Naive B cell (primary cell): ENCODE measurements at regions not wholly inside any gene's neighbourhood (a gene's known extent, or its start where the extent isn't known, plus 50 kb on each side); places are given as distances from the start of the nearest gene placed in this dataset.
"Not testable (repeated sequence)": the region's sequence is repeated elsewhere in the genome, so short reads cannot be mapped to it uniquely, and the experiment has no call there.

Experiments
- ATAC-seq, 2 donors: fragments of 150-1000 bp; cut with Tn5 transposase; 2 replicates each; pipeline ENCODE4 v1.10.0; 2021; ENCODE audit warnings: low read depth in 2 of 2, mild to moderate bottlenecking in 2 of 2, moderate library complexity in 2 of 2
- DNase-seq: peaks from one replicate; pipeline ENCODE4 v3.0.0; 2022
- H3K27ac Mint-ChIP-seq, 6 donors: one replicate each; pipeline ENCODE4 v1.8.0; 2020 to 2022; ENCODE audit warnings: mild to moderate bottlenecking in 6 of 6, mixed read lengths in 6 of 6, moderate library complexity in 5 of 6, inconsistent platforms in 2 of 6
- H3K27me3 Mint-ChIP-seq, 3 donors: one replicate each; pipeline ENCODE4 v1.8.0; 2021 to 2022; ENCODE audit warnings: mixed read lengths in 3 of 3, mild to moderate bottlenecking in 1 of 3
- H3K36me3 Mint-ChIP-seq, 2 donors: one replicate each; pipeline ENCODE4 v1.8.0; 2020 to 2022; ENCODE audit warnings: mixed read lengths in 2 of 2, inconsistent platforms in 1 of 2, mild to moderate bottlenecking in 1 of 2
- H3K4me1 Mint-ChIP-seq, 3 donors: one replicate each; pipeline ENCODE4 v1.8.0; 2020 to 2022; ENCODE audit warnings: mixed read lengths in 3 of 3, inconsistent platforms in 1 of 3, mild to moderate bottlenecking in 1 of 3, moderate library complexity in 1 of 3
- H3K4me3 Mint-ChIP-seq, 8 donors: one replicate each; pipeline ENCODE4 v1.8.0; 2020 to 2022; ENCODE audit warnings: mild to moderate bottlenecking in 8 of 8, mixed read lengths in 8 of 8, moderate library complexity in 8 of 8, inconsistent platforms in 2 of 8
- H3K9me3 Mint-ChIP-seq, 7 donors: one replicate each; pipeline ENCODE4 v1.8.0; 2020 to 2022; ENCODE audit warnings: mixed read lengths in 7 of 7, mild to moderate bottlenecking in 5 of 7, inconsistent platforms in 2 of 7, moderate library complexity in 1 of 7

GRCh38 chr4:102210806-102211205 lies 134.5 kb downstream of the SLC39A8 start:
- not testable (repeated sequence) for H3K4me1 Mint-ChIP-seq, H3K36me3 Mint-ChIP-seq, DNase-seq, H3K4me3 Mint-ChIP-seq, ATAC-seq, H3K27ac Mint-ChIP-seq, H3K9me3 Mint-ChIP-seq
- peaks cover 0 to 11% (median 9%) of the 10 kb centered on the region in 3 donors for H3K27me3 Mint-ChIP-seq

- not testable (repeated sequence) for H3K4me1 Mint-ChIP-seq, DNase-seq, H3K27ac Mint-ChIP-seq, H3K4me3 Mint-ChIP-seq, H3K27me3 Mint-ChIP-seq, H3K36me3 Mint-ChIP-seq, ATAC-seq
- peaks cover 0 to 16% (median 7%) of the 10 kb centered on the region in 7 donors for H3K9me3 Mint-ChIP-seq
These were observed 140.6 kb downstream of the SLC39A8 start for GRCh38 chr4:102204634-102205033.

- H3K4me1 Mint-ChIP-seq, result no peaks in the 10 kb centered on the region
- no peak overlapping the region for H3K4me3 Mint-ChIP-seq
- no peak overlapping the region for H3K27ac Mint-ChIP-seq
- H3K27me3 Mint-ChIP-seq, result no peaks in the 10 kb centered on the region
- ATAC-seq (no peak), DNase-seq (no peak)
- H3K9me3 Mint-ChIP-seq, result no peaks in the 10 kb centered on the region
- H3K36me3 Mint-ChIP-seq, result no peaks in the 10 kb centered on the region
These were observed 149.1 kb downstream of the SLC39A8 start for GRCh38 chr4:102196221-102196620.

- Mint-ChIP-seq H3K4me3 (no peak overlapping the region), H3K27me3 (no peaks in the 10 kb centered on the region), H3K27ac (peak overlapping the region in 1 of 6 donors; percentile 76), H3K4me1 (no peaks in the 10 kb centered on the region), H3K36me3 (no peaks in the 10 kb centered on the region), H3K9me3 (no peaks in the 10 kb centered on the region)
- ATAC-seq (peak in 1 of 2 donors; percentile 39), DNase-seq (no peak)
These were observed 152.1 kb downstream of the SLC39A8 start for GRCh38 chr4:102193145-102193544.

- H3K36me3 Mint-ChIP-seq, result peaks cover 0 to 11% of the 10 kb centered on the region in 2 donors
- no peak for ATAC-seq
- no peak for DNase-seq
- H3K27me3 Mint-ChIP-seq, result no peaks in the 10 kb centered on the region
- no peak overlapping the region for H3K4me3 Mint-ChIP-seq
- H3K4me1 Mint-ChIP-seq, result no peaks in the 10 kb centered on the region
- H3K9me3 Mint-ChIP-seq, result peaks cover 0 to 3% (median 0%) of the 10 kb centered on the region in 7 donors
- H3K27ac Mint-ChIP-seq, result no peak overlapping the region
These were observed 165.2 kb downstream of the SLC39A8 start for GRCh38 chr4:102180046-102180445.

- H3K4me3 Mint-ChIP-seq, result no peak overlapping the region
- no peaks in the 10 kb centered on the region for H3K27me3 Mint-ChIP-seq
- H3K27ac Mint-ChIP-seq, result no peak overlapping the region
- no peaks in the 10 kb centered on the region for H3K9me3 Mint-ChIP-seq
- DNase-seq (no peak), ATAC-seq (no peak)
- H3K4me1 Mint-ChIP-seq, result no peaks in the 10 kb centered on the region
- no peaks in the 10 kb centered on the region for H3K36me3 Mint-ChIP-seq
These were observed 170.5 kb downstream of the SLC39A8 start for GRCh38 chr4:102174719-102175189.

GRCh38 chr4:102172341-102172740 lies 172.9 kb downstream of the SLC39A8 start:
- H3K9me3 Mint-ChIP-seq, result peaks cover 0 to 2% (median 0%) of the 10 kb centered on the region in 7 donors
- H3K4me3 Mint-ChIP-seq, result no peak overlapping the region
- no peak overlapping the region for H3K27ac Mint-ChIP-seq
- H3K27me3 Mint-ChIP-seq, result no peaks in the 10 kb centered on the region
- no peak for ATAC-seq
- no peaks in the 10 kb centered on the region for H3K4me1 Mint-ChIP-seq
- DNase-seq, result no peak
- H3K36me3 Mint-ChIP-seq, result no peaks in the 10 kb centered on the region

- ATAC-seq (no peak), DNase-seq (no peak)
- Mint-ChIP-seq H3K27ac (no peak overlapping the region), H3K9me3 (peaks cover 0 to 2% (median 0%) of the 10 kb centered on the region in 7 donors), H3K4me1 (no peaks in the 10 kb centered on the region), H3K4me3 (no peak overlapping the region), H3K36me3 (no peaks in the 10 kb centered on the region), H3K27me3 (no peaks in the 10 kb centered on the region)
These were observed 174.4 kb downstream of the SLC39A8 start for GRCh38 chr4:102170910-102171309.

GRCh38 chr4:102169345-102169744 lies 175.9 kb downstream of the SLC39A8 start:
- DNase-seq (no peak), ATAC-seq (no peak)
- Mint-ChIP-seq H3K27ac (no peak overlapping the region), H3K27me3 (no peaks in the 10 kb centered on the region), H3K36me3 (no peaks in the 10 kb centered on the region), H3K9me3 (peaks cover 0 to 3% (median 0%) of the 10 kb centered on the region in 7 donors), H3K4me1 (no peaks in the 10 kb centered on the region), H3K4me3 (peak overlapping the region in 1 of 8 donors; percentile 59)

- DNase-seq (no peak), ATAC-seq (no peak)
- Mint-ChIP-seq H3K27ac (no peak overlapping the region), H3K36me3 (no peaks in the 10 kb centered on the region), H3K4me1 (no peaks in the 10 kb centered on the region), H3K9me3 (peaks cover 0 to 3% (median 0%) of the 10 kb centered on the region in 7 donors), H3K4me3 (no peak overlapping the region), H3K27me3 (no peaks in the 10 kb centered on the region)
These were observed 176.7 kb downstream of the SLC39A8 start for GRCh38 chr4:102168580-102168979.

- no peaks in the 10 kb centered on the region for H3K4me1 Mint-ChIP-seq
- no peak overlapping the region for H3K4me3 Mint-ChIP-seq
- H3K9me3 Mint-ChIP-seq, result peaks cover 0 to 7% (median 0%) of the 10 kb centered on the region in 7 donors
- ATAC-seq, result no peak
- DNase-seq, result no peak
- no peaks in the 10 kb centered on the region for H3K27me3 Mint-ChIP-seq
- no peak overlapping the region for H3K27ac Mint-ChIP-seq
- H3K36me3 Mint-ChIP-seq, result no peaks in the 10 kb centered on the region
These were observed 179.7 kb downstream of the SLC39A8 start for GRCh38 chr4:102165584-102165983.

GRCh38 chr4:102163404-102164140 lies 181.7 kb downstream of the SLC39A8 start:
- DNase-seq (no peak), ATAC-seq (no peak)
- Mint-ChIP-seq H3K27me3 (no peaks in the 10 kb centered on the region), H3K4me3 (no peak overlapping the region), H3K36me3 (no peaks in the 10 kb centered on the region), H3K4me1 (no peaks in the 10 kb centered on the region), H3K27ac (peak overlapping the region in 2 of 6 donors; percentile 3 to 25), H3K9me3 (peaks cover 0 to 7% (median 0%) of the 10 kb centered on the region in 7 donors)

- H3K9me3 Mint-ChIP-seq, result peaks cover 0 to 7% (median 0%) of the 10 kb centered on the region in 7 donors
- H3K27me3 Mint-ChIP-seq, result no peaks in the 10 kb centered on the region
- H3K27ac Mint-ChIP-seq, result peak overlapping the region in 1 of 6 donors; percentile 57
- no peak overlapping the region for H3K4me3 Mint-ChIP-seq
- H3K36me3 Mint-ChIP-seq, result no peaks in the 10 kb centered on the region
- no peaks in the 10 kb centered on the region for H3K4me1 Mint-ChIP-seq
- DNase-seq (no peak), ATAC-seq (no peak)
These were observed 187.3 kb downstream of the SLC39A8 start for GRCh38 chr4:102157984-102158383.

GRCh38 chr4:102153391-102153790 lies 191.9 kb downstream of the SLC39A8 start:
- Mint-ChIP-seq H3K27me3 (no peaks in the 10 kb centered on the region), H3K4me3 (no peak overlapping the region), H3K27ac (no peak overlapping the region), H3K4me1 (no peaks in the 10 kb centered on the region), H3K9me3 (no peaks in the 10 kb centered on the region), H3K36me3 (no peaks in the 10 kb centered on the region)
- no peak for DNase-seq
- no peak for ATAC-seq
